Erythroblast (primary cell): ENCODE measurements at regions not wholly inside any gene's neighbourhood (a gene's known extent, or its start where the extent isn't known, plus 50 kb on each side); places are given as distances from the start of the nearest gene placed in this dataset.

ENCODE experiments used
- GATA1 ChIP-seq: IDR thresholded peaks from 2 replicates; pipeline ENCODE4 v1.6.1; 2011; ENCODE audit warnings: low read depth, mild to moderate bottlenecking, control low read depth, low read length, moderate library complexity
- POLR2A ChIP-seq: IDR thresholded peaks from 2 replicates; pipeline ENCODE4 v1.6.1; 2011; ENCODE audit warnings: mild to moderate bottlenecking, low read length

GRCh38 chr6:86537292-86537861 is 400.0 kb upstream of the HTR1E start:
- TF ChIP-seq POLR2A (no peak), GATA1 (no peak)
